ENCODE measurements at regions not wholly inside any gene's neighbourhood (a gene's known extent, or its start where the extent isn't known, plus 50 kb on each side); places are given as distances from the start of the nearest gene placed in this dataset.
"Not testable (repeated sequence)": the region's sequence is repeated elsewhere in the genome, so short reads cannot be mapped to it uniquely, and the experiment has no call there.

GRCh38 chr10:64637939-64638338 lies 1116.7 kb downstream of the REEP3 start:
- no peak for DNase-seq

GRCh38 chr10:64648915-64649314 lies 1127.7 kb downstream of the REEP3 start:
- DNase-seq, result no peak

- DNase-seq, result no peak
Observed at GRCh38 chr10:64658528-64658927, 1137.3 kb downstream of the REEP3 start.

GRCh38 chr10:64659311-64659710 lies 1138.1 kb downstream of the REEP3 start:
- DNase-seq, result no peak

GRCh38 chr10:64682043-64682442 lies 1160.8 kb downstream of the REEP3 start:
- DNase-seq, result no peak

- DNase-seq, result no peak
Observed at GRCh38 chr10:64690194-64690593, 1169.0 kb downstream of the REEP3 start.

GRCh38 chr10:64699244-64699643 lies 1178.0 kb downstream of the REEP3 start:
- no peak for DNase-seq

GRCh38 chr10:64702086-64702485 lies 1180.9 kb downstream of the REEP3 start:
- not testable (repeated sequence) for DNase-seq

GRCh38 chr10:64708884-64709681 lies 1187.9 kb downstream of the REEP3 start:
- DNase-seq, result no peak

- DNase-seq, result no peak
Observed at GRCh38 chr10:64726466-64726865, 1205.3 kb downstream of the REEP3 start.

GRCh38 chr10:64731016-64731415 lies 1209.8 kb downstream of the REEP3 start:
- DNase-seq, result no peak

- DNase-seq, result no peak
Observed at GRCh38 chr10:64732372-64732957, 1211.3 kb downstream of the REEP3 start.

GRCh38 chr10:64733980-64734379 lies 1212.8 kb downstream of the REEP3 start:
- peak in 1 of 2 experiments; percentile 35 for DNase-seq

- DNase-seq, result no peak
Observed at GRCh38 chr10:64738462-64738861, 1217.3 kb downstream of the REEP3 start.

GRCh38 chr10:64745565-64745964 lies 1224.4 kb downstream of the REEP3 start:
- DNase-seq, result no peak

- DNase-seq, result no peak
Observed at GRCh38 chr10:64750672-64751071, 1229.5 kb downstream of the REEP3 start.

GRCh38 chr10:64753516-64753915 lies 1232.3 kb downstream of the REEP3 start:
- no peak for DNase-seq

GRCh38 chr10:64760371-64760770 lies 1239.2 kb downstream of the REEP3 start:
- DNase-seq, result no peak

GRCh38 chr10:64762861-64763260 lies 1241.7 kb downstream of the REEP3 start:
- peak in 1 of 2 experiments; percentile 0 for DNase-seq

GRCh38 chr10:64765498-64765897 lies 1244.3 kb downstream of the REEP3 start:
- no peak for DNase-seq

- no peak for DNase-seq
Observed at GRCh38 chr10:64771253-64772050, 1250.3 kb downstream of the REEP3 start.

- no peak for DNase-seq
Observed at GRCh38 chr10:64773357-64773756, 1252.2 kb downstream of the REEP3 start.

GRCh38 chr10:64784451-64784850 lies 1263.2 kb downstream of the REEP3 start:
- DNase-seq, result not testable (repeated sequence)

- no peak for DNase-seq
Observed at GRCh38 chr10:64785816-64786215, 1264.6 kb downstream of the REEP3 start.

Data from NCI-H2081 (cell line).